ENCODE measurements at regions not wholly inside any gene's neighbourhood (a gene's known extent, or its start where the extent isn't known, plus 50 kb on each side); places are given as distances from the start of the nearest gene placed in this dataset.

- DNase-seq: no peak
These were observed 78.1 kb upstream of the TBX20 start for GRCh38 chr7:35331730-35332678.

- DNase-seq: no peak
These were observed 75.1 kb upstream of the TBX20 start for GRCh38 chr7:35329026-35329425.

GRCh38 chr7:35319606-35320005 lies 65.7 kb upstream of the TBX20 start:
- DNase-seq: no peak

GRCh38 chr7:35316549-35316948 lies 62.6 kb upstream of the TBX20 start:
- DNase-seq: no peak

GRCh38 chr7:35315517-35315916 lies 61.6 kb upstream of the TBX20 start:
- DNase-seq: no peak

GRCh38 chr7:35314354-35314753 lies 60.5 kb upstream of the TBX20 start:
- no peak for DNase-seq

- no peak for DNase-seq
These were observed 59.7 kb upstream of the TBX20 start for GRCh38 chr7:35313575-35313974.
